ENCODE measurements at regions not wholly inside any gene's neighbourhood (a gene's known extent, or its start where the extent isn't known, plus 50 kb on each side); places are given as distances from the start of the nearest gene placed in this dataset.

DNA sequence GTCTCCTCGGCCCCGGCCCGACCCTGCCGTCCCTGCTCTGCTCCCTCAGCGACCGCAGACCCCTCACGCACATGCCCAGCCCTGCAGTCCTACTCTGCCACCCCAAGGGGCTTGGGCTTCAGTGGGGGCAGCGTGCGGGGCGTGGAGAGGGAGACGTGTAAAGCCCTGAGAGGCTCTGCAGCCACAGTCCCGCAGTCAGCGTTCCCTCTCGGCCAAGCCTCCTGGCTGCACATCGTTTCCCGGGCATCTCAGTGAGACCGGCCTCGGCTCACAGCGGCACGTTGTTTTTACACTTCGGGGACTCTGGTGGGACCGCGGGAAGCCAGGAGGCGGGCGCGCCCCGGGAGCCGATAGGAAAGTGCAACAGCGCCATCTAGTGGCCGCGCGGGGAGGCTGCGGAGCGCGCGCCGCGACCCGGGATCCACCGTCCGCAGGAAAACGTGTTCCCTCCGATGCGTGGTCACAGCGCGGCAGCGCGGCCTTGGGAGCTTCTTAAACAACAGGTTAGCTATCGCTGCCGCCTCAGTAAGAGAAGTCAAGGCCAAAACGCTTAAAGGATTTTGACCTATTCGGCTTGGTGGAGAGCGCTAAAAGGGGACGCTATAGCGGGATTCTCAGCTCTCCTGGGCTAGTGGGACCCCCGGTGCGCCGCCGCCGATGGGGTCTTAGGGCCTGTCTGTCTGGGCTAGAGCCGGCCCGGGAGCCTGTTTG, 226.8 kb upstream of the IGF1R start:
- DNase-seq, result peak; percentile 34

DNA sequence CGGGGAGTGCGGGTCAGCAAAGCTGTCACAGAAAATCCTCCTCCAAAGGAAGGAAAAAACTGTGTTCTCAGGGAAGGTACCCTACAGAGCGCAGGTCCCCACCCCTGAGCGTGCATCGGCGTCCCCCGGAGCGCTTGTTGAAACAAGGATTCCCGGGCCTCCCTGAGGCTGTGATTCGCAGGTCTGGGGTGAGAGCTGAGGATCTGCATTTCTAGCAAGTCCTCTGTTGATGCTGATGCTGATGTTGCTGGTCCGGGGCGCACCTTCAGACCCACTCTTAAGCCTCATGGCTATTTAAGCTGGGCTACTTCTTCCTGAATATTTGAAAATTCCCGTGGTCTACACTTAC, 226.2 kb upstream of the IGF1R start:
- DNase-seq, result no peak

DNA sequence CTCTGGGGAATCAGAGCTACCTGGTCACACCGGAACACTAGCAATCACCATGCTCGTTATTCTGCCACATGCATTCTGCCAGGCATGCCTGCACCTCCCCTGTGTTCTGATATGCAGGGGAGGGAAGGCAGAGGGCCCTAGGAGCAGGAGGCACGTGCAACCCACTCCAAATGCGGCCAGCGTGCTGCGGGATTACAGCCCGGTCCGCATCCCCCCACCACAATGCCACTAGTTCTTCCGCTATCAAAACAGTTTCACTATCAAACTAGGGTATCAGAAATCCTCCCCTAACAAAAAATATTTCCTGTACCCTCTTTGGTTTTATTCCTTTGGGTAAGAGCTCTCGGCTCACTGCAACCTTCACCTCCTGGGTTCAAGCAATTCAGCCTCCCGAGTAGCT, 223.2 kb upstream of the IGF1R start:
- no peak for DNase-seq

DNA sequence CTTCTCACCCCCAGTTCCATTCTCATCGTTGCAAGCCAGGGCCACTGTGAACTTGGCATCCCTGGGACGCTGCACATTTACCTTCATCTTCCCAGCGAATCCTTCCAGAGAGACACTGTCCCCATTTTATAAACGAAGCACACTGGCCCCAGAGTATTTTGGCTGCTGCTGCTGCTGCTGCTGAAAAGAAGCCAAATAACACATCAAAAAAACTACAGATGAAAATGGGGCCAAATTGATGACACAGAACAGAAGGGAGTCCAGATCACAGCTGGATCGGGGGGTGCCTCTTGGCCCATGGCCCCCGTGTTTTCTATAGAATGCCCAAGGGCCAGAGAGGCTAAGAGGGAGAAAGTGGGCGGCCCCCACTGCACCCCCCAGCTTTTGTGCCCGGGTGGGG, 221.0 kb upstream of the IGF1R start:
- DNase-seq, result no peak

DNA sequence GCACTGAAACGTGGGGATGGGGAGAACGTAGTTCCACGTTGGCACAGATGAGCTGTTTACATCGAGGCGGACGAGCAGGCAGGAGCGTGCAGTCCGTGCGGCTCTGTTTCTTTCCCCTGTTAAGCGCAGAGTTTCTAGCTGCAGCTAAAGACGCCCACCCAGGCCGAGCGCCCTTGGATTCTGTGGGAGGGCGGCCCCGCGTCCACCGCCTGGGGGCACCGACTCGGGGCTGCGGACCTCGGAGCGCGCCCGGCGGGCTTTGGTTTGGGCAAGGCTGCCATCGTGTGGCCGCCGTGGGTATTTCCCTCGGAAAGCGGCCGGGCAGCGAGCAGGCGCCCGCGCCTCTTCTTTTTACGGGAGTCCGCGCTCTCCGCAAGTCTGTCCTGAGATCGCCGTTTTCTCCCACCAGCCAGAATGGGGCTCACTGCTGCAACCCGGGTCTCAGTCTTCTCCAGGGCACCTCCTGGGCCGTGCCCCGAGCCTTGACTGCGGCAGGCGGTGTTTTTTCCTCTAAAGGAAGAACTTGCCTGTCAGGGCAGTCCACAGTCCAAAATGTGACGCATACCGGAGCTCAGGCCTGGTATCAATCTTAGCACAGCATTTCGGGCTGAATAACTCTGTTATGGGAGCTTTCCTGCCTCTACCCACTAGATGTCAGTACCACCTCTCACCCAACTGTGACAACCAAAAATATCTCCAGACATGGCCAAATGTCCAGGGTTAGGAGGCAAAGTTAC, 219.9 kb upstream of the IGF1R start:
- peak; percentile 14 for DNase-seq

DNA sequence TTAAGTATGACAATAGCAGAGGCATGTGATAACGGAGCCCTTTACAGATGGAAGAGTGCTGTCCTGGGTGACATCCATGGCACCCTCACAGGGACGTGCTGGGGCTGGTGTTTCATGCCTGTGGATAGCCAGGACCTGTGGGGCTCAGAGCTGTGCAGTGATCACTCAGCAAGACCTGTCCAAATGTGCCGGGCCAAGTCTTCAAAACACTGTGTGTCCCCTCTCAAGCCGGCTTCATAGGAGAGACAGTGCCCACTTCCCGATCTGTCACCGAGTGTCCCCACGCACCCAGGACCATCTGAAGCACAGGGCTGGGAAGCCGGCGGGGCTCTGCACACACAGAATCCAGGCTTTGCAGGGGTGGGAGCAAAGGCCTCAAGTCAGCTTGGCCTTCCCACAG, 217.2 kb upstream of the IGF1R start:
- DNase-seq, result no peak

DNA sequence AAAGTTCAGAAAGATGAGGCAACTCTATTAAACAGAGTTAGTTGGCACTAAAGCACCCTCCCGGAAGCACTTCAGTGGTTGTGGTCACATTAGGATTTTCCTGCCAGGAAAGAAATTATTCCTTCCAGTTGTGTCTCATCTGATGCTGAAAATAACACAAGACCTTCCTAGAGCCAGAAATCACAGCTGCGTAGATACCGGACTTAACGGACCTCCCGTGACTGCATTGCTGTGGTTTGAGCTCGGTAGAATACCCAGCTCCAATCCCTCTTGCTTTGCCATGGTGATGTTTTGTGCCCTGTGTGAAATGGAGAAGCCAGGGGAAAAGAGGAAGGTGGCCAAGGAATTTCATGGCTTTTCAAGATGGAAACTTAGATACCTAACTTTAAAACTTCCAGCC, 215.0 kb upstream of the IGF1R start:
- DNase-seq, result no peak

DNA sequence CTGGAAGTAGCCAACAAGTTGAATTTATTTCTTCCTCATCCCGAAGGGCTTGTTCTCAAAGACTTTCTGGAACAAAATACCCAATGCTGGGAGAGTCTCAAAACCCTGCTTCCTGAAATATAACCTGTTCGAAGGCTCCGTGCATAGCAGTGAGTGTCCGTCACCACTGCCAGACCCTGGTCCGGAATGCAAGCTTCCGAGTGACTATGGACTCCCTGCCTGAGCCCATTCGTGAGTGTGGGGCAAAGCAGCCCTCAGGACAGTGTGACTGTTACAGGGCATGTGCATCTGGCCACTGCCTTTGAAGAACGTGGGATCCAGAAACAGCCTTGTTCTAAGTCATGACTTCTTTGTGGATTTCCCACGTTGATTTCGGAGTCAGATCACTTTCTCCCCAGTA, 214.5 kb upstream of the IGF1R start:
- DNase-seq, result no peak

DNA sequence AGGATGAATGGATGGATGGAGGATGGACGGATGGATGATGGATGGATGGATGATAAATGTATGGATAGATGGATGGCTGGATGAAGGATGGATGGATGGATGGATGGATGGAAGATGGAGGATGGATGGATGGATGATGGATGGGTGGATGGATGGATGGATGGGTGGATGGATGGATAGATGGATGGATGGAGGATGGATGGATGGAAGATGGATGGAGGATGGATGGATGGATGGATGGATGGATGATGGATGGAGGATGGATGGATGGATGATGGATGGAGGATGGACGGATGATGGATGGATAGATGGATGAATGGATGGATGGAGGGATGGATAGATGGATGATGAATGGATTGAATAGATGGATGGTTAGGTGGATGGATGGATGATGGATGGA, 210.6 kb upstream of the IGF1R start:
- no peak for DNase-seq

DNA sequence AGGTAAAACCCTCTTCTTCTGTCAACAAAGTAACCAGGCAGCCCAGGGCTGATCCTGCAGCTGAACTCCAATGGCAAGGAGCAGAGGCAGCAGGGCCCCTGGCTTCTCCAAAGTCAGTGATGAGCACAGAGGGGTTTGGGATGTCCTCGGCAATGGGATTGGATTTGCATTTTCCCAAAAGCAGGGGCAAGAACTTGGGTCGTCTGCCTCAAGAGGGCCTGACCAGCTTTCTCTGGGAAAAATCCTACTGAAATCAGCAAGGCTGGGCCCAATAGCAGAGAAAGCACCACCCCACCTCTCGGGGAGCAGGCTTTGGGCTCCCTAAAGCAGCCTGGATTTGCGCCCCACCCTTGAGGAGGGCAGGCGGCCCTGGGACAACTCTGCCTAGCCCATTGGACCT, 210.0 kb upstream of the IGF1R start:
- no peak for DNase-seq

DNA sequence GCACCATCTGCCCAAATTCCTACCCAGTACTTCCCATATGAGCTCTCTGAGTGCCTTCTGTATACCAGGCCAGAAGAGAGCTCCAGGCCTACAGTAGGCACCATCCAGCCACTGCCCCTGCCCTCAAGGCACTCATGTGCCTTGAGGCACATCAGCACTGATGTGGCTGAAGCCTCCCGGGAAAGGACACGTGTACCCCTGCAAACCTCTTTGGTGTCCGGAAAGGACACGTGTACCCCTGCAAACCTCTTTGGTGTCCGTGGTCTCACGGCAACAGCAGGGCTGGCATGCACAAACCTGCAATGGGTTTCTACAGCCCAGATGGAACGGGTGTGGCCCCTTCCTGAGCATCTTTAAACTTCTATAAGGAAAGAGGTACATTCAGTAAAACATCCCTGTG, 209.4 kb upstream of the IGF1R start:
- no peak for DNase-seq

DNA sequence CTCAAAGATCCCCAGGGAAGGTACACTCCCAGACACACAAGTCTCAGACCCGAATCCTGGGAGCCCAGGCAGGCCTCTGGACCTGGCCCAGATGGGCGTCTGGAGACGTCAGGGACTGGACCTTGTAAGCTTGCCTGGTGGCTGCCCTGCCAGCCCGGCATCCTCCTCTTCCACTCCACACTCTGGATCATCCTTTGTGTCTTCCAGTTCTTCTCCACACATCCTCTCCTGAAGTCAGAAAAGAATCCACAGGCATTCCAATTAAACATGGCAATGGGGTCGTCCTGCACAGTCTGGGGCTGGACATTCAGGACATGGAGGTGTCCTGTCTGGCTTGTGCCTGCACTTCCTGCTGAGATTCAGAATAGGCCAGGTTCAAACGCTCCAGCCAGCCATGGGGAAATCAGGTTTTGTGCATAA, 208.8 kb upstream of the IGF1R start:
- DNase-seq, result no peak

DNA sequence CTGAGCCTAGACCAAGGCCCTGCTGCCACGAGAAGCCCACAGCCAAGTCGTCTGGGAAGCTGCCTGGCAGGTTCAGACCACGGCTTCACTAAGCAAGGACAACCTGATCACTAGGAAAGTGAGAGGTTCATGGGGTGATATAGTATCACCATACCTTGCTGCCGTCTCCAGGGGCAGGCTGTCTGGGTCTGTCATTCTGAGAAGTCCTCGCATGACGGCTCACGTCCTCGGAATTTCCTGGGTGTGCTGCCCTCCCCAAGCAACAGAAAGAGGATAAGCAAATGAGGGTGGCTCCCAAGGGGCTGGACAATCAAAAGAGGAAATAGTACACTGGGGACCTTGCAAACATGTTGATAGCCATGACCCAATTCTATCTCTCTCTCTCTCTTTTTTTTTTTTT, 207.4 kb upstream of the IGF1R start:
- no peak for DNase-seq

DNA sequence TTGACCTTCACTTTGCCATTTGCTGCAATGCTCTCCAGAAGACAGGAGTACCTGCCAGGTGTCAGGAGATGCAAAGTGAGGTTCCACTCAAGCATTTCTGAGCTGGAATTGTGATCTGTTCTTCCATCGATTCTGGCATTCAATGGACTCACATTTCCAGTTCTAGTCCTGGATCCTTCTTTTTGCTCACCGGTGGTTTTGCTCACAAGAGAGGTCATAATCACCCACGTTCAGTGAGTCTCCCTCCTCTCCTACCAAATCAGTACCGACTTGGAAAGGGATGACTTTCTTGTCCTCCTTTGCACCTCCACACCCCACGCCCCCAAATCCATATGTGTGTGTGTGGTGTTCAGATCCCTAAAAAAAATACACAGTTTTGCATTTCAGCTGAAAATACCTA, 206.7 kb upstream of the IGF1R start:
- DNase-seq, result no peak

DNA sequence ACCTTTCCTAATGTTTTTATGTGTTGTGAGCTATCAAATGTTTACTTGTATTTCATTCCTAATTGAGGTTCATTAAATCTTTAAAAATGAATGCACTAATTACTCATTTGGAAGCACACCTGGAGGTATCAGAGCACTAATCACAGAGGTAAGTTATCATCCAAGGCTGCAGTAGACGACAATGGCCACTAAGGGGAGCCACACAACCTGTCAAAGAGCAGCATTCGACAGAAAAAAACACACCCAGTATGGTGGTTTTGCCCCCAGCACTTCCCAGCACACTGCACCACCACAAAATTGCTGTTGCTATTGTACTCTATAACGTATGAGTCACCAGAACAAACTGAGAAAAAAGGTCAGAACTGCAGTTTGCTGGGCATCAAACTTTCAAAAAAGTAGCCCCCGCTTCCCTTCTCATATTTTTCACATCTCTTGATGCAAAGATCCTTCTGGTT, 205.9 kb upstream of the IGF1R start:
- peak; percentile 37 for DNase-seq

DNA sequence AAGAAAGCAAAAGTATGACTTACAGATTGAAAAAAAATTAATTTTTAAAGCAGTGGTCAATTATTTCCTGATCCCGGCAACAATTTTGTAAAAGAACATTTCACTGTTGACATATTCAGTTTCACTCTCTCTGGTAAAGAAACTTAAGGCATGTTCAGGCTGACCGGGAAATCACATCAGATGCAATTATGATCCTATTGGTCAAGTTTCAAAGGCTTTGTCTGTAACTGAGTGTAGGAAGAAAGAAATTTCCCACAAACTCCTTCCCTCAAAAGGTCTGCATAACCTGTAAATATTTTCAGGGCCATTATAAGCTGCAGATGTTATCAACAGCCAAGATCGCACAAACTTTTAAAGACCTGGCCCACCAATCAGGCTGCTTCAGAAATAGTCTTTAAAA, 205.4 kb upstream of the IGF1R start:
- no peak for DNase-seq

DNA sequence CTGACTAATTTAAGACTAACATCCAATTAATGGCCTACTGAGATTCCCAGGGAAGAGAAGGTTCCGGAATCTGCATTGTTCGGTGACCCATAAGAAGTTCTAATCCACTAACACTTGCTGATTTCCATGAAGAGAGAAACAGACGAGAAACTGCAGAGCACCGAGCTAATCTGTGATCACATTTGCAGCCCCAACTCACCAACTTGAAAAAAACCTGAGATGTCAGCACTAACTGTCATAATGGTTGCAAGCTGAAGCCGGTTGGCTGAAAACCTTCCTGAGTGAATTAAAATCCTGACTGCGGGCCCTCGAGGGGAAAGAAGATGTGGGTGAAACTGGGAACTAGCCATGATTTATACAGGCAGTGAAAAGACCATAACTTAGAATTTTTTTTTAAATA, 204.8 kb upstream of the IGF1R start:
- DNase-seq, result no peak

DNA sequence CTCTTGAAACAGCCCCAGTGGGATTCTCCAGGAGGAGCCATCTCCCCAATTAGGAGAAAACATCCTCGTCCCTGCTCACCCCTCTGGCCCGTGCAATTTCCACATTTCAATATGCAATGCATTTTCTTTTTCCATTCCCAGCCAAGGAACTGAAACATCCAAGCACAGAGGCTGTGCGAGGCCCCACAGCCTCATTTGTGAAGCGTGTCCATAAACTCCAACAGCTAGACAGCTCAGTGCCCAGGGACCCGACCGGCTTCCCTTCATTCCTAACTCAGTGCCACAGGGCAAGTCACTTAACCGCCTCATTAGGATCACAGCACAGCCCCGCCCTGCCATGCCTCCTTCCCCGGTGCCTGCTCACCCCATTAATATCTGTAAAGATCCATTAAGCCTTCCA, 204.2 kb upstream of the IGF1R start:
- DNase-seq, result no peak

DNA sequence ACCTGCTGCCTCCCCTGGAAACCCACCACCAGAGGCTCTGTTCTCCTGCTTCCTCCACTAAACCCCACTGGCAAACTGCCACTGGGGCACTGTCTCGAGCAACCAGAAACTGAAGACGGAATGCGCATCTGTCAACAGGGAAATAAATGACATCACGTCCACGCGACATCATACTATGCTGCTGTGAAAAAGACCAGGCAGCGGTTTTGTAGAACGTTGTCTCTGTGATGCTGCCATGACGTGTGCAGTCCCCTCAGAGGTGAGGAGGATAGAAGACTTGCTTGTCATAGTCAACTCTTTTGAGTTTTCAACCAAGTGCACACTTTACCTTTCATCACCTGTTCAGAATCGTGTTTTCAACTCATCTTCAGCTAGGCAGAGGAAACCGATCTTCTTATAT, 203.0 kb upstream of the IGF1R start:
- DNase-seq, result no peak

DNA sequence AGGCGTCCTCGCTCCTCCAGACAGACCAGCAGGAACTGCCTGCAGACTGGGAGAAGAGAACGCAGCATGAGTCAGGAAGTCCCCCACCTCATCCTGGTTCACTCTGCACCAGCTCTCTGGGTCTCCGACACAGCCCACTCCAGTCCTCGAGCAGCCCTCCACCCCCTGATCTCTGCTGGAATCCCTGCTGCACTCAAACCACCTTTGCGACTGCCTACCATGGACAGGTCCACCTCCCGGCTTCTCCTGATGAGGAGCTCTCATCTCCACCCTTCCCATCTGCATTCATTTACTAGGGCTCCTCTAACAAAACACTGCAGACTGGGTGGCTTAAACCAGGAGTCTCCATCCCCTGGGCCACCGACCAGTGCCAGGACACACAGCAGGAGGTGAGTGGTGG, 202.3 kb upstream of the IGF1R start:
- no peak for DNase-seq

DNA sequence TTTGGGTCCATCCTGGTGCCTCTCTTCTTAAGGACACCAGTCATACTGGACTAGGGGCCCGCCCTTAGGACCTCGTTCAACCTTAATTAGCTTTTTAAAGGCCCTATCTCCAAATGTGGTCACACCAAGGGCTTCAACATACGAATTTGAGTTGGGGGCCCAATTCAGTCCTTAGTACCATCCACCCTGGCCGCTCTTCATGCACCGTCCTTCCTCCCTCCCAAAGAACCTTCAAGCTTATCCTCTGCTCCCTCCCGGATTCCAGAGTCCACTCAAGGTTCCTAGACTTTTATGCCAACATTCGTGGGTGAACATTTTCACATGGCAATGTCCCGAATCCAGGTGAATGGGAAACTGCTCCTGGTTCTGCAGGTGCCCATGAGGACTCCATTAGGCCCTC, 201.3 kb upstream of the IGF1R start:
- no peak for DNase-seq

DNA sequence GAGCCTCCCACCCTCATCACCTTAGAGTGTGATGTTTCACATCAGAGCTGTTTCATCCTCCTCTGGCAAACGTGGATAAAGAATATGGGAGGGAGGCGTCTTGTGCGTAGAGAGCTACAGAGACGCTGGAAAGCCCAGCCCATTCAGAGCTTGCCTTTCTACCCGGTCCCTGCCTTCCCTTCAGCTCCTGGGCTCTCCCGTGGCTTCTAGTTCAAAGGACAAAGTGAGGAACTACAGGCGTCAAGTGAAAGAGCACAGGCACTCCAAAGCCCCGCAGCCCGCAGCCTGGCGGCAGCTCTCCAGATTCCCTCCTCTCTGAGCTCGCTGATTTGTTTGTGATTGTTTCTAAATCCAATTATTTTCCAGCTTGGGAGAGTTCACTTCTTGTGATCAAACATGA, 197.1 kb upstream of the IGF1R start:
- no peak for DNase-seq

DNA sequence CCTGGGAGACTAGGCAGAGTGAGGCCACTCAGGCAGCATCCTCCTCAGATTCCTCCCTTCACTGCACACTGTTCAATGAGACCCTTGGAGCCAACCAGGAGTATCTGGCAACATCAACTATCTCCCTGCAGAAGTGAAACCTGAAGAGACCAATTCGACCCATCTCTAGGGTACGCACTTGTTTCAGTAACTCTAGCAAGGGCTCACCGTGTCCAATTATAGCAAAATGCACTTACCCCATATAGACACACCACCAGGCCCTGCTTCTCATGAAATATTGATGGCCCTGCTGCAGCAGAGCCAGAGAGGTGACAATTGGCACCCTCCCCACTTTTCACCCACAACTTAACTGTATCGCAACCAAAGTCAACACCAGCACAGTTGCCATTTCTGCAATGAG, 196.1 kb upstream of the IGF1R start:
- DNase-seq, result no peak

DNA sequence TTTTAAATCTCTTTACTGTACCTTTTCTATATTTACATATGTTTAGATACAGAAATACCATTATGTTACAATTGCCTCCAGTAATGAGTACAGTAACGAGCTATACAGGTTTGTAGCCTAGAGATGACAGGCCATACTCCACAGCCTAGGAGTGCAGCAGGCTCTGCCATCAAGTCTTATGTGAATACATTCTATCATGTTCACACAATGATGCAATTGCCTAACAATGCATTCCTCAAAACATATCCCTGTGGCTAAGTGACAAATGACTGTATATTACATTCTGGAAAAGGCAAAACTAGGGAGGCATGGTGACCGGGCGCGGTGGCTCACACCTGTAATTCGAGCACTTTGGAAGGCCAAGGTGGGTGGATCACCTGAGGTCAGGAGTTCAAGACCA, 192.4 kb upstream of the IGF1R start:
- DNase-seq, result no peak

DNA sequence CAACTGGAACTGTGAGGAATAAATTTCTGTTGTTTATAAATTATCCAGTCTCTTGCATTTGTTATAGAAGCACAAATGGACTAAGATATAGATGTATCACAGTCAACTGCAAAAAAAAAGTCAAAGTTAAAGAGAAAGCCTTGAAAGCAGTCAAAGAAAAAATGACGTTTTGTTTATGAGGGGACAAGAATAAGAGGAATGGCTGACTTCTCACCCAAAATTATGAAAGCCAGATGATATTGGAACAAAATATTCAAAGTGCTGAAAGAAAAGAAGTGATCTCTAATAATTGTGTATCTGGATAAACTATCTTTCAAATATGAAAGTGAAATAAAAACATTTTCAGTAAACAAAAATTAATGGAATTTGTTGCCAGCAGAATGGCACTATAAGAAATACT, 171.8 kb upstream of the IGF1R start:
- DNase-seq, result no peak
